ENCODE measurements at regions not wholly inside any gene's neighbourhood (a gene's known extent, or its start where the extent isn't known, plus 50 kb on each side); places are given as distances from the start of the nearest gene placed in this dataset.

DNA sequence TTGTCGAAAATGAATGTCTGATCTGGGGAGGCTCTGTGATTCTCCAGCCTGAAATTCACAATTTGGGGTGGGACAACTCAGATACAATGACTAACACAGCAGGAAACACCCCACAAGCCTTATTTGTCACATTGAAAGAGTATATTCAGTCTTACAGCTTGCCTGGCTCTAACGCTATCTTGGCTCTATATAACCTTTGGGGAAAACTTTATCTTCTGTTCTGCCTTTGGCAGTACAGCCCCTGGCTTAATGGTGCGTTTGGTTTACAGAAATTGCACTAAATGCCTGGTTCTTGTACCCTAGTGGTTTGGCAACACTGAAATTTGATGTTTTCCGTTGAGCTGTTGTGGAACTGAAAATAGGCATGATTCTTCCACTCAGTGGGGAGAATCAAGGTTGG, 178.1 kb upstream of the VEGFC start:
- TF ChIP-seq CTCF (IDR thresholded peaks at IDR 0.05): no peak
- no peak for TF ChIP-seq POLR2AphosphoS5 (IDR thresholded peaks at IDR 0.05)
